HG03103 (cell line): ENCODE measurements at regions not wholly inside any gene's neighbourhood (a gene's known extent, or its start where the extent isn't known, plus 50 kb on each side); places are given as distances from the start of the nearest gene placed in this dataset.

Experiments used
- ATAC-seq: cut with Tn5 transposase; IDR thresholded peaks from one replicate; pipeline ENCODE4 v1.9.1; 2021; ENCODE audit warnings: low read depth; ENCODE audit not compliant: unreplicated experiment

DNA sequence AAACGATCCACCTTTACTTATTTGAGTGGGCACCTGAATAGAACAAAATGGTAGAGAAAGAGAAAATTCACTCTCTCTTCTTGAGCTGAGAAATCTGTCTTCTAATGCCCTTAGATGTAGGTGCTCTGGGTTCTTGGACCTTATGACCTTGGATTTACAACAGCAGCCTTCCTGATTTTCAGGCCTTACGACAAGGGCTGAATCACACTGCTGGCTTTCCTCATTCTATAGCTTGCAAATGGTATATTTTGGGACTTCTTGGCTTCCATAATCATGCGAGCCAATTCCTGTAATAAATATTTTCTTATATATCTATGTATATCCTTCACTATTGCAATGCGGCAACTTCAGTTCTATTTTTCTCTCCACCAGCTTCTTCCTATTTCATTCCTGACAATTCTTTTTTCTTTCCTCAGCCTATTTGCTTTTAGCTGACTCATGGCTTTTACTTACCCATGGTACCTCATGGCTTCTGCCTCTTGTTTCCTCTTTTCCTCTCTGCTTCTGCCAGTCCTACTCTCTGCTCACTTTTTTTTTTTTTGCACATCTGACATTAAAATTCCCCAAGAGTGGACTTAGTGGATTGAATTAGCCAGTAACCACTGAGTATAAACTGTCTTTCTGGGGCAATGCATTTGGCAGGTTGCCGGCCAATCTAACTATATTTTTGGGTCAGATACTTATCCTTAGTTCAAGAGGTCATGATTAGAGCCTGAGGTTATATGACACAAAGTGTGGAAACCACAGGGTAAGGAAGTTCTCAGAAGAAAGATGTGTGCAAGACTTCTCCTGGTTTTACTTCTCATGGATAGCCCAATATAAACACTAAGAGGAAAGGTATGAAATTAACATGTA, 359.5 kb downstream of the TMEM135 start:
- ATAC-seq, result no peak

DNA sequence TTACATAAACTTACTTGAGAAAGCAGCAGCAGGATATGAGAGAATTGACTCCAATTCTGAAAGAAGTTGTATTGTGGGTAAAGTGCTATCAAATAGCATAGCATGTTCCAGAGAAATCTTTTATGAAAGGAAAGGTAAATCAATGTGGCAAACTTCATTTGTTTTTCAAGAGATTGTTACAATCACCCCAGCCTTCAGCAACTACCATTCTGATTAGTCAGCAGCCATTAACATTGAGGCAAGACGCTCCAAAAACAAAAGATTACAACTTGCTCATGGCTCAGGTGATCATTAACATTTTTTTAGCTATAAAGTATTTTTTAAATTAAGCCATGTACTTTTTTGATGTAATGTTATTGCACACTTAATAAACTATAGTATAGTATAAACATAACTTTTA, 357.2 kb downstream of the TMEM135 start:
- ATAC-seq, result no peak

DNA sequence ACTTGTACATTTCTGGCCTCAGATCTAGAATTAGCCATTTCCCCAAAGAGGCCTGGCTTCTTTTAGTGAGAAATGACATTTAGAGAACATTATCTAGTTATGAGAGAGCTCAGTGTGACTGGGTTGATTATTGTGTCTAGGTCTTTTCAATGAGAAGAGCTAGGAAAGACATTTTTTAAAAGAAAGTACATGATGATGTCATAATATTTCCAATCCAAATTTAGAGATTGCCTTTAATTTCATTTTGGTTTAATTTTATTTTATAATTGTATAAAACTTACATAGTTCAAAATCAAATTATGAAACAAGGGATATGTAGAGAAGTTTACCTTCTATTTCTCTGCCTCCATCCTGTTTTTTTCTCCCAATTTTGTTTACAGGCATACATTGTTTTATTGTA, 354.9 kb downstream of the TMEM135 start:
- ATAC-seq, result no peak

- ATAC-seq, result no peak
Measured at GRCh38 chr11:87391496-87391895, 353.8 kb downstream of the TMEM135 start.

- no peak for ATAC-seq
Measured at GRCh38 chr11:87384078-87384729, 346.5 kb downstream of the TMEM135 start.

DNA sequence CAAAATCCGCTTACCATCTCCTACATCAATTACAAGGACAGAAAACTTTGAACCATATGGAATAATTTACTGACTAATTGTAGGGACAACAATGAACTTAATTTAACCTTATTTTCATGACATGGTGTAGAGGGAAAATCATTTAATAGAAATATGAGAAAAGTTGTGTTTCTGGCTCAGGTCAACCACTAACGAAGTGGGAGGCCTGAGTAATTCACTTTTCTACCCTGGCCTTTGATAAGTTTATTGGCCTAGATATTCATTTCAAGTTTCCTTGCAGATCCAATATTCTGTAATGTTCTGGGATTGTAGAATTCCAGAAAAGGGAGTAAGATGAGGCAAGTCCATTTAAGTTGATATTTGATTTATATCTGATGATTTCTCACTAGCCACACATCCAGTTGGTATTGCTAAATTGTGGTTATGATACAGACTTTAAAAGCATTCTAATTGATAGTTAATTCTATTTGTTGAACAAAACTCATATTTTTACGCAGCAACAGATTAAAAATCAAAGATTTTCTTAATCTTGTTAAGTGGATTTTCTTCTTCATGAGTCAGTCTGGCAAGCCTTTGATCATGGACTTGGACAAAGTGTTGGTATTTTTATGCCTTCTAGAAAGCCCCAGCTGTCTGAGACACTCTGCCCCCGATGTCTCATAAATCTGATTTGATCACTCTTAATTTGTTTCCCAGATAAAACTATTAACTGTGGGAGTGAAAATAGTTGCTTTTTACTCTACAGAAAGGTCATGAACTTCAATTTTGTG, 336.5 kb downstream of the TMEM135 start:
- no peak for ATAC-seq
